H1 (cell line): ENCODE measurements at regions not wholly inside any gene's neighbourhood (a gene's known extent, or its start where the extent isn't known, plus 50 kb on each side); places are given as distances from the start of the nearest gene placed in this dataset.

ENCODE experiments used
- CTCF ChIA-PET: fragments of 300-600 bp; sonication (Branson Sonifier 250); formaldehyde crosslinking; loops from one replicate; lab custom pipeline; 2021; ENCODE audit not compliant: partially characterized antibody; lab: Charles Lee
- POLR2A ChIA-PET: fragments of 300-600 bp; sonication (Branson Sonifier 250); formaldehyde crosslinking; loops from one replicate; lab custom pipeline; 2021; ENCODE audit warnings: inconsistent platforms; ENCODE audit not compliant: partially characterized antibody; lab: Charles Lee
- DNase-seq, 2 experiments: peaks; one replicate each; pipeline versions ENCODE4 v3.0.0 to v3.0.0-alpha.2; 2010 to 2022; ENCODE audit warnings: low spot score in 2 of 2, low read depth in 1 of 2, mixed read lengths in 1 of 2
- FAIRE-seq: peaks from 2 replicates; lab custom pipeline; 2011; peaks lifted over from hg19 to GRCh38; lab: Jason Lieb, UNC
- H2AFZ ChIP-seq: 2 replicates; pipeline ENCODE4 v1.8.1; 2012; ENCODE audit warnings: low read length, inconsistent platforms
- H2AK5ac ChIP-seq: 2 replicates; pipeline ENCODE4 v1.6.1; 2013; ENCODE audit warnings: low read depth, low read length
- H2BK120ac ChIP-seq: replicated peaks from 2 replicates; pipeline ENCODE3; 2013; ENCODE audit warnings: low read depth, low read length, inconsistent platforms
- H2BK12ac ChIP-seq: 2 replicates; pipeline ENCODE4 v1.6.1; 2013; ENCODE audit warnings: low read depth, low read length
- H2BK15ac ChIP-seq: 2 replicates; pipeline ENCODE4 v1.6.1; 2013; ENCODE audit warnings: low read length
- H2BK20ac ChIP-seq: 2 replicates; pipeline ENCODE4 v1.6.1; 2013; ENCODE audit warnings: low read length
- H2BK5ac ChIP-seq: 2 replicates; pipeline ENCODE4 v1.6.1; 2013; ENCODE audit warnings: low read depth, low read length
- H3K14ac ChIP-seq: 2 replicates; pipeline ENCODE4 v1.6.1; 2013; ENCODE audit warnings: inconsistent platforms; ENCODE audit not compliant: insufficient read length
- H3K18ac ChIP-seq: 2 replicates; pipeline ENCODE4 v1.6.1; 2013; ENCODE audit warnings: low read length; ENCODE audit errors: extremely low read depth
- H3K23ac ChIP-seq: 2 replicates; pipeline ENCODE4 v1.6.1; 2013; ENCODE audit warnings: inconsistent platforms; ENCODE audit not compliant: insufficient read length
- H3K23me2 ChIP-seq: 2 replicates; pipeline ENCODE4 v1.6.1; 2013; ENCODE audit warnings: low read depth, low read length
- H3K27ac ChIP-seq: 2 replicates; pipeline ENCODE4 v1.6.1; 2011; ENCODE audit warnings: low read depth, low read length, inconsistent platforms
- H3K27me3 ChIP-seq, 4 experiments: replicated peaks in 1 of 4; 1 replicate in 1 of 4; 2 replicates in 3 of 4; pipeline versions ENCODE4 v1.6.1 to v1.8.1; 2011 to 2013; ENCODE audit warnings: low read length in 3 of 4, mild to moderate bottlenecking in 3 of 4, inconsistent platforms in 2 of 4, mixed read lengths in 2 of 4, moderate library complexity in 1 of 4; ENCODE audit not compliant: control insufficient read depth in 3 of 4, insufficient read depth in 3 of 4; ENCODE audit errors: extremely low read depth in 1 of 4
- H3K36me3 ChIP-seq, 4 experiments: 2 replicates each; pipeline versions ENCODE4 v1.6.1 to v1.8.1; 2011 to 2013; ENCODE audit warnings: mild to moderate bottlenecking in 4 of 4, low read length in 3 of 4, moderate library complexity in 2 of 4, control low read depth in 1 of 4, inconsistent platforms in 1 of 4; ENCODE audit not compliant: insufficient read depth in 4 of 4, control insufficient read depth in 2 of 4
- H3K4ac ChIP-seq: replicated peaks from 2 replicates; pipeline ENCODE3; 2013; ENCODE audit warnings: low read length, low read depth, mixed read lengths, inconsistent platforms; ENCODE audit not compliant: insufficient read length
- H3K4me1 ChIP-seq, 4 experiments: replicated peaks in 1 of 4; 1 replicate in 1 of 4; 2 replicates in 3 of 4; pipeline versions ENCODE4 v1.6.1 to v1.8.1; 2011 to 2013; ENCODE audit warnings: low read length in 3 of 4, inconsistent platforms in 2 of 4, mixed read lengths in 1 of 4; ENCODE audit not compliant: insufficient read depth in 4 of 4, control insufficient read depth in 3 of 4
- H3K4me2 ChIP-seq, 2 experiments: 2 replicates each; pipeline versions ENCODE4 v1.6.1 to v1.8.1; 2011 to 2013; ENCODE audit warnings: low read depth in 2 of 2, low read length in 2 of 2, control low read depth in 1 of 2, inconsistent platforms in 1 of 2, mild to moderate bottlenecking in 1 of 2; ENCODE audit not compliant: insufficient read depth in 1 of 2
- H3K4me3 ChIP-seq, 4 experiments: fragments of 200-600, 300-600 bp in 1 of 4; sonication (generic), shearing (Covaris generic), sonication (Bioruptor Twin) in 1 of 4; 2 replicates each; pipeline versions ENCODE4 v1.5.1 to v1.8.1; 2011 to 2016; ENCODE audit warnings: low read length in 4 of 4, low read depth in 3 of 4, control low read depth in 2 of 4, inconsistent platforms in 2 of 4, mild to moderate bottlenecking in 2 of 4, mixed read lengths in 1 of 4, moderate library complexity in 1 of 4; ENCODE audit not compliant: insufficient read depth in 2 of 4; ENCODE audit errors: extremely low read depth in 1 of 4
- H3K56ac ChIP-seq: replicated peaks from 2 replicates; pipeline ENCODE3; 2013; ENCODE audit warnings: low read depth, mild to moderate bottlenecking, mixed read lengths, low read length, inconsistent platforms; ENCODE audit not compliant: insufficient read length
- H3K79me1 ChIP-seq: 2 replicates; pipeline ENCODE4 v1.6.1; 2013; ENCODE audit warnings: low read depth, low read length, control low read depth
- H3K79me2 ChIP-seq, 2 experiments: 2 replicates each; pipeline versions ENCODE4 v1.6.1 to v1.8.1; 2012 to 2013; ENCODE audit warnings: low read length in 2 of 2, mild to moderate bottlenecking in 2 of 2, inconsistent platforms in 1 of 2; ENCODE audit not compliant: insufficient read depth in 2 of 2, control insufficient read depth in 1 of 2
- H3K9ac ChIP-seq, 4 experiments: replicated peaks in 1 of 4; 1 replicate in 1 of 4; 2 replicates in 3 of 4; pipeline versions ENCODE4 v1.6.1 to v1.8.1; 2011 to 2013; ENCODE audit warnings: low read depth in 3 of 4, low read length in 3 of 4, control low read depth in 2 of 4, mild to moderate bottlenecking in 2 of 4, moderate library complexity in 2 of 4, inconsistent platforms in 1 of 4; ENCODE audit errors: extremely low read depth in 1 of 4
- H3K9me3 ChIP-seq, 2 experiments: 2 replicates each; pipeline versions ENCODE4 v1.6.1 to v1.8.1; 2012 to 2013; ENCODE audit warnings: mild to moderate bottlenecking in 2 of 2, moderate library complexity in 2 of 2, control low read depth in 1 of 2, inconsistent platforms in 1 of 2, low read depth in 1 of 2, low read length in 1 of 2, mixed read lengths in 1 of 2; ENCODE audit not compliant: insufficient read depth in 2 of 2
- H4K20me1 ChIP-seq, 2 experiments: replicated peaks in 1 of 2; 2 replicates each; pipeline versions ENCODE3 to v1.8.1; 2011 to 2013; ENCODE audit warnings: inconsistent platforms in 2 of 2, low read length in 2 of 2, mild to moderate bottlenecking in 1 of 2; ENCODE audit not compliant: insufficient read depth in 2 of 2, control insufficient read depth in 1 of 2
- H4K5ac ChIP-seq: 2 replicates; pipeline ENCODE4 v1.6.1; 2013; ENCODE audit warnings: low read length, low read depth, mixed read lengths, inconsistent platforms; ENCODE audit not compliant: insufficient read length
- H4K8ac ChIP-seq: 2 replicates; pipeline ENCODE4 v1.8.0; 2013; ENCODE audit warnings: mild to moderate bottlenecking, moderate library complexity, low read length, inconsistent platforms; ENCODE audit not compliant: insufficient read depth; ENCODE audit errors: extremely low read depth
- H4K91ac ChIP-seq: replicated peaks from 2 replicates; pipeline ENCODE3; 2013; ENCODE audit warnings: low read length, mixed read lengths, inconsistent platforms; ENCODE audit not compliant: insufficient read length
- BACH1 ChIP-seq: IDR thresholded peaks from 2 replicates; pipeline ENCODE4 v1.6.1; 2012; ENCODE audit warnings: low read length, improper control_type of control experiment
- CBX8 ChIP-seq: fragments of 300-800, 300-1000 bp; sonication (generic); IDR thresholded peaks from 2 replicates; pipeline ENCODE4 v1.7.1; 2016; ENCODE audit warnings: low read depth, low read length, borderline replicate concordance
- CHD1 ChIP-seq: IDR thresholded peaks from 2 replicates; pipeline ENCODE4 v1.6.1; 2012; ENCODE audit warnings: low read depth, low read length, improper control_type of control experiment
- HDAC6 ChIP-seq: IDR thresholded peaks from one replicate; pipeline ENCODE4 v1.7.1; 2012; ENCODE audit warnings: low read depth, mild to moderate bottlenecking, inconsistent platforms, low read length, moderate library complexity
- KDM4A ChIP-seq: IDR thresholded peaks from one replicate; pipeline ENCODE4 v1.7.1; 2012; ENCODE audit warnings: low read depth, mild to moderate bottlenecking, moderate library complexity, low read length, inconsistent platforms; ENCODE audit not compliant: severe bottlenecking
- KDM5A ChIP-seq: fragments of 200-600 bp; IDR thresholded peaks from 2 replicates; pipeline ENCODE4 v1.7.1; 2012; ENCODE audit warnings: mild to moderate bottlenecking, low read length, inconsistent platforms, mixed read lengths
- NANOG ChIP-seq: IDR thresholded peaks from 2 replicates; pipeline ENCODE4 v1.6.1; 2011; ENCODE audit warnings: low read length, low read depth, mild to moderate bottlenecking, inconsistent platforms; ENCODE audit not compliant: insufficient read depth, poor library complexity, severe bottlenecking
- RAD21 ChIP-seq, 2 experiments: IDR thresholded peaks in 1 of 2; conservative IDR thresholded peaks in 1 of 2; 2 replicates each; pipeline ENCODE4 v1.6.1; 2011; ENCODE audit warnings: low read depth in 2 of 2, low read length in 2 of 2, improper control_type of control experiment in 1 of 2, inconsistent platforms in 1 of 2, mild to moderate bottlenecking in 1 of 2, moderate library complexity in 1 of 2
- RFX5 ChIP-seq: IDR thresholded peaks from 2 replicates; pipeline ENCODE4 v1.6.1; 2011; ENCODE audit warnings: low read depth, low read length, improper control_type of control experiment, borderline replicate concordance
- RXRA ChIP-seq: IDR thresholded peaks from 2 replicates; pipeline ENCODE4 v1.6.1; 2011; ENCODE audit warnings: low read depth, mild to moderate bottlenecking, low read length, moderate library complexity; ENCODE audit not compliant: insufficient read depth
- SP2 ChIP-seq: IDR thresholded peaks from 2 replicates; pipeline ENCODE4 v1.6.1; 2012; ENCODE audit warnings: mild to moderate bottlenecking, low read length, inconsistent platforms
- SRF ChIP-seq: IDR thresholded peaks from 2 replicates; pipeline ENCODE4 v1.6.1; 2011; ENCODE audit warnings: mild to moderate bottlenecking, low read depth, low read length, moderate library complexity
- WGBS, 2 experiments: shearing (Covaris generic) in 1 of 2; methylation state at CpG; one replicate each; pipeline versions ENCODE4 v1.1.6 to v1.1.7; 2013 to 2015; ENCODE audit warnings: low lambda C conversion rate in 2 of 2, mixed read lengths in 2 of 2, inconsistent platforms in 1 of 2, low coverage in 1 of 2, missing lambda C conversion rate in 1 of 2; ENCODE audit not compliant: insufficient replicate concordance in 2 of 2, insufficient coverage in 1 of 2, insufficient read length in 1 of 2; ENCODE audit errors: extremely low coverage in 1 of 2, missing lambda C conversion rate in 1 of 2; 5-methylcytosine and 5-hydroxymethylcytosine counted together

DNA sequence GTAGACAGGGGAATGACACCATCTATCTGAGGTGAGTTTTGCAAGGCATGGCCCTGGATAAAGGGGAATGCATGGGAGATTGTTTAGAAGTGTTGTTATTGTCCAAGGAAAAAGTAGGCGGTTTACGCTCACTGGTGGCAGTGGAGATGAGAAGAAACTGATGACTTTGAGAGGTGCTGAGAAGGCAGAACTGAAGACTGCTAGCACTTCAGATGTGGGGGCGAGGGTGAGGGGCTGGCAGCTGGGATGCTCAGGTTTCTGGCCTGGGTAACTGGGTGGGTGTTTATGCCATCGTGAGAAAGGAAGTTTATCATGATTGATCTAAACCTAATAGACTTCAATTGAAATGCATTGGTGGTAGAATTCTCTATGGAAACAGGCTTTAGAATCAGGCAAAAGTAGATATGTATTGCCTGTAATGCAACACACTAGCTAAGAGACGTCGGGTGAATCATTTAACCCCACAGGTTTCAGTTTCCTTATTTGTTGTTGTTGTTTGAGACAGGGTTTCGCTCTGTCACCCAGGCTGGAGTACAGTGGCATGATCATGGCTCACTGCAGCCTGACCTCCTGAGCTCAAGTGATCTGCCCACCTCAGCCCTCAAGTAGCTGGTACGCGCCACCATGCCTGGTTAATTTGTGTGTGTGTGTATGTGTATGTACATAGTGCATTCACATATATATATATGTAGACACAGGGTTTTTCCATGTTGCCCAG, 123.5 kb downstream of the SLC24A2 start:
- H3K4ac ChIP-seq = no peak overlapping the region
- CTCF ChIA-PET = no interaction called here
- H3K4me3 ChIP-seq = no peak overlapping the region
- H2BK15ac ChIP-seq = no peak overlapping the region
- no peaks in the 10 kb centered on the region for H3K36me3 ChIP-seq
- H3K79me1 ChIP-seq = no peaks in the 10 kb centered on the region
- FAIRE-seq (no peak), DNase-seq (no peak)
- no peak overlapping the region for H2BK12ac ChIP-seq
- H2AFZ ChIP-seq = no peak overlapping the region
- no peaks in the 10 kb centered on the region for H3K9me3 ChIP-seq
- H3K56ac ChIP-seq = no peak overlapping the region
- no peak overlapping the region for H4K91ac ChIP-seq
- no peak overlapping the region for H4K5ac ChIP-seq
- H3K79me2 ChIP-seq = no peaks in the 10 kb centered on the region
- no peak overlapping the region for H2BK20ac ChIP-seq
- H3K27ac ChIP-seq = no peak overlapping the region
- H3K23ac ChIP-seq = no peak overlapping the region
- 87% methylated on average over 9 of the region's 9 CpGs; no CpG with 5 or more reads in 1 of the 2 experiments for WGBS, 2 experiments
- no peak overlapping the region for H2BK120ac ChIP-seq
- POLR2A ChIA-PET = no interaction called here
- H4K8ac ChIP-seq = no peak overlapping the region
- no peak overlapping the region for H3K9ac ChIP-seq
- no peak for TF ChIP-seq CHD1
- TF ChIP-seq RAD21 (IDR thresholded peaks at IDR 0.05 in 1 of 2, conservative IDR thresholded peaks at IDR 0.05 in 1 of 2; ENCODE audit: low read depth in 2 of 2, low read length in 2 of 2) = no peak
- no peak for TF ChIP-seq KDM4A
- no peak for TF ChIP-seq BACH1
- TF ChIP-seq CBX8 = no peak
- TF ChIP-seq SRF = no peak
- no peak for TF ChIP-seq NANOG
- TF ChIP-seq HDAC6 = no peak
- TF ChIP-seq KDM5A = no peak
- no peak for TF ChIP-seq SP2
- no peak for TF ChIP-seq RXRA
- TF ChIP-seq RFX5 = no peak
- H3K4me1 ChIP-seq = peaks cover 0 to 2% (median under 1%) of the 10 kb centered on the region in 4 experiments; a peak in 1 of 7 replicates
- H2BK5ac ChIP-seq = no peak overlapping the region
- H3K23me2 ChIP-seq = no peaks in the 10 kb centered on the region
- no peak overlapping the region for H3K18ac ChIP-seq
- no peak overlapping the region for H2AK5ac ChIP-seq
- no peak overlapping the region for H3K14ac ChIP-seq
- no peaks in the 10 kb centered on the region for H3K27me3 ChIP-seq
- H4K20me1 ChIP-seq = no peaks in the 10 kb centered on the region
- H3K4me2 ChIP-seq = no peak overlapping the region
